GF-D8 (cell line): ENCODE measurements at regions not wholly inside any gene's neighbourhood (a gene's known extent, or its start where the extent isn't known, plus 50 kb on each side); places are given as distances from the start of the nearest gene placed in this dataset.
"Not testable (repeated sequence)": the region's sequence is repeated elsewhere in the genome, so short reads cannot be mapped to it uniquely, and the experiment has no call there.

Experiments used
- DNase-seq: peaks from one replicate; lab custom pipeline; 2025; lab: John Stamatoyannopoulos, UW

- DNase-seq, result no peak
Measured at GRCh38 chr6:11326116-11326515, 93.6 kb upstream of the NEDD9 start.

GRCh38 chr6:11324453-11325015 lies 92.1 kb upstream of the NEDD9 start:
- DNase-seq, result peak; percentile 34

- DNase-seq, result peak; percentile 99
Measured at GRCh38 chr6:11323666-11324452, 91.4 kb upstream of the NEDD9 start.

GRCh38 chr6:11322252-11322885 lies 89.9 kb upstream of the NEDD9 start:
- DNase-seq, result no peak

- no peak for DNase-seq
Measured at GRCh38 chr6:11320914-11321597, 88.6 kb upstream of the NEDD9 start.

DNA sequence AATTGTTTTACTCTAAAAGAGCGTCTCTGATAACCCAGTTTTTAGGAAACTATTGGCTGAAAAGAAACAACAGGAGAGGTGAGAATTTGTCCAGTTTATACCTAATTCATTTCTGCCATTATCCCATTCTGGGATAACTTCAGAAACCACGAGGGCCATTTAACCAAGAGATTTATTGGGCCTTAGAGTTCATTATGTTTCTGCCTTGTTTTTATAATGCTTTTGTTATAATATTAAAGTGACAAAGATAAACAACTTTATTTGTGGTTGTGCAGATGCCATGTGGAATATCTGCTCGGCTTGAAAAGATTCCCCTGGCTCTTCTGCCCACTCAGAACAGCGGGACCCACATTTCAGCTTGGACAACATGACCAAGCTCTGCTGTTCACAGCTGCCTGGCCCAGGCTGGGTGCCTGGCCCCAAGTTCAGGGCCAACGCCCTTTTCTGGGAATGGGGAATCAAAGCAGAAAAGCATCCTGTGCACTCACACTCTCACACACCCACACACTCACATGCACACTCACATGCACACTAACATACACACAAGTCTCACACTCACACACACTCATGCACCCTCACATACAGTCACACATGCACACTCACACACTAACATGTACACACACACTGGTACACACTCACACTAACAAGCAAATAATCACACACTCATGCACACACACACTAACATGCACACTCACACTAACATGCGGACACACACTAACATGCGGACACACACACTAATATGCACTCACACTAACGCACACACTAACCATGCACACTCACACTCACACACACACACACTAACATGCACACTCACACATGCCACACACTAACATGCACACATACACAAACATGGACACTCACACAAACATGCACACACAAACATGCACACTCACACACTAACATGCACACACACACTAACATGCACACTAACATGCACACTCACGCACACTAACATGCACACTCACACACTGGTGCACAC lies 86.7 kb upstream of the NEDD9 start:
- no peak for DNase-seq

GRCh38 chr6:11317885-11318771 lies 85.7 kb upstream of the NEDD9 start:
- peak; percentile 41 for DNase-seq

DNA sequence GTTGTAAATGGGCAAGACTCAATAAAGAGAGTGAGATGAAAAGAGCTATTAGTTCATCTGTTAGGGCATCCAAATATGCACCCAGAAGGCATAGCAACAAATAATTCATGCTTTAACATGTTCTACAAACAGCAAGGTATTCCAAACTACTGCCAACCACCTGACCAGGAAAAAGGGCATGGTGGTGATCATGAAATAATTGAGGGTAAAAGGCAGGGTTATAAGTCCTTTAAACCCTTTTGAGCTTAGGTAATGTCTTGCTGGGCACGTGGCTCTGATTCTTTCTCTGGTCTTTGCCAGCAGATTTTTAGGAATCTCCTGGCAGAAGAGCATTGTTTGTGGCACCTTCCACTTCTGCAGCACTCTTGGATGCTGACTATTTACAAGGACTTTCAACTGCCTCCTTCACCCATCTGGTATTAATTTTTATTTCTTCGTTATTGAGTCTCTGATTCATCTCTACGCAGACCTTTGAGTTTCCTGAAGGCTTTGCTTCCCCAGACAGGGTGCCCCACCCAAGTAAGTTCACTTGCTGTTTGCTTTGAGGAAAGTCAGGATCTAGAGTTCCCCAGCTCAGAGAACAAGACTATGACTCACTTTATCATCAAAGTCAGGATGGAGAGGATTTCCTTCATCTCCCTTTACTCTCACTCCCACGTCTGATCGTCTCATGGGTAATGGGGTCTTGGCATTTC lies 83.4 kb upstream of the NEDD9 start:
- no peak for DNase-seq

DNA sequence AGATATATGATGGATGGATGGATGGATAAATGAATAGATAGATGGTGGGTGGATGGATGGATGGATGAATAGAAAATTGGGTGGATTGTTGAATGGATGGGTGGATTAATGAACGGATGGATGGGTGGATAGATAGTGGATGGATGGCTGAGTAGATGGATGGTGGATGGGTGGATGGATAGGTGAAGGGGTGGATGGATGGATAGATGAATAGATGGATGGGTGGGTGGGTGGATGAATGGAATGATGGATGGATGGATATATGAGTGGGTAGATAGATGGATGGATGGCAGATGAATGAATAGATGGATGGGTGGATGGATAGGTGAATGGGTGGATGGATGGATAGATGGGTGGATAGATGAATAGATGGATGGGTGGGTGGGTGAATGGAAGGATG lies 80.7 kb upstream of the NEDD9 start:
- DNase-seq, result no peak

DNA sequence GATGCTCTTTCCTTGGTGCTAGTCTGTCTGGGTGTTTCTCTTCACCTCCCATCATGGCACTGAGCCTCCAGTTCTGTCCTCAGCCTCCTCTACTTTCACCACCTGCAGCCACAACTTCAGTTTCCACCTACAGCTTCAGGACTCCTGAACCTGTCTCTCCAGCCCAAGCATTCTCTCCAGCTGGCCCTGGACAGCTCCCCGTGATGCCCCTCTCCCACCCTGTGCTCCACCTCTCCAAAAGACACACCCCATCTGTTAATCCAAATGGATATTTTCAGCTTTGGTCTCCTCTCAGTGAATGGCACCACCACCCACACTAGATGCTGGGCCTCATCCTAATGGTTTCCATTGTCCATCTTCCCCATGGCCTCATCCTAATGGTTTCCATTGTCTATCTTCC lies 79.5 kb upstream of the NEDD9 start:
- no peak for DNase-seq

DNA sequence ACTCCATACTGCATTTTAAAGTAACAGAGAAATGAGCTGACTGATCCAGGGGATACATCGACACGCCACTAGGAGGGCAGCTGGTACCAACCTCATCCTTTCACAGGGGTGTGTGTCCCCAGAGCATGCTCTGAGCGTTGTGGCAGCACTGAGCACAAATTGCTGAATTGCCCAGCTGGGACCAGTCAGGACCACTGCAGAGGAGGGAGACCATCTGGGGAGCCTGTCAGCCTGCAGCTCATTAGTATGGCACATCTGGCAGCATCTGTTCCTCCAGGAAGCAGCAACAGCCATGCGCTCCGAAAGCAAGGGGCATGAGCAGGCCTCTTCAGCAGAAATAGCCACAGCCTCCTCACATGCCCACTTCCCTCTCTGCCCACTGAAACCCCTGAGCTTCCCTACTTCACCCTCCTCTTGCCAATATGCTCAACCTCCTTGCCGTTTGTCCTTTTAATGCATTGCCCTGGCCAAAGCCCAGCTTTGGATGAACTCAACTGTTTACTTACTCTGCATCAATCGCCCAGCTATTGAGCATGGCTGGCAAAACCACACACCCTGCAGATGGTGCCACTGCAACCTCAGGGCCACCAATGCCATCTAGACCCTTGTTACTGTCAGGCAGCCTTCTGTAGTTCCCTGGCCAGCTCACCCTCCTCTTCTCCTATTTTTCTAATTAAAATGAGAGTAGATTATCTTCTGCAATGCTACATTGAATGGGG lies 77.6 kb upstream of the NEDD9 start:
- no peak for DNase-seq

GRCh38 chr6:11307226-11307625 lies 74.8 kb upstream of the NEDD9 start:
- DNase-seq, result no peak

- DNase-seq, result no peak
Measured at GRCh38 chr6:11304946-11305345, 72.5 kb upstream of the NEDD9 start.

- DNase-seq, result not testable (repeated sequence)
Measured at GRCh38 chr6:11299876-11300428, 67.5 kb upstream of the NEDD9 start.

DNA sequence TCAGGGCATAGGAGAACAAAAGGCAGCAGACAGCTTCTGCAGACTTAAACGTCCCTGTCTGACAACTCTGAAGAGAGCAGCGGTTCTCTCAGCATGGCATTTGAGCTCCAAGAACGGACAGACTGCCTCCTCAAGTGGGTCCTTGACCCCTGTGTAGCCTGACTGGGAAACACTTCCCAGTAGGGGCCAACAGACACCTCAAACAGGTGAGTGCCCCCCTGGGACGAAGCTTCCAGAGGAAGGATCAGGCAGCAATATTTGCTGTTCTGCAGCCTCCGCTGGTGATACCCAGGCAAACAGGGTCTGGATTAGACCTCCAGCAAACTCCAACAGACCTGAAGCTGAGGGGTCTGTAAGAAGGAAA lies 66.9 kb upstream of the NEDD9 start:
- DNase-seq, result not testable (repeated sequence)

DNA sequence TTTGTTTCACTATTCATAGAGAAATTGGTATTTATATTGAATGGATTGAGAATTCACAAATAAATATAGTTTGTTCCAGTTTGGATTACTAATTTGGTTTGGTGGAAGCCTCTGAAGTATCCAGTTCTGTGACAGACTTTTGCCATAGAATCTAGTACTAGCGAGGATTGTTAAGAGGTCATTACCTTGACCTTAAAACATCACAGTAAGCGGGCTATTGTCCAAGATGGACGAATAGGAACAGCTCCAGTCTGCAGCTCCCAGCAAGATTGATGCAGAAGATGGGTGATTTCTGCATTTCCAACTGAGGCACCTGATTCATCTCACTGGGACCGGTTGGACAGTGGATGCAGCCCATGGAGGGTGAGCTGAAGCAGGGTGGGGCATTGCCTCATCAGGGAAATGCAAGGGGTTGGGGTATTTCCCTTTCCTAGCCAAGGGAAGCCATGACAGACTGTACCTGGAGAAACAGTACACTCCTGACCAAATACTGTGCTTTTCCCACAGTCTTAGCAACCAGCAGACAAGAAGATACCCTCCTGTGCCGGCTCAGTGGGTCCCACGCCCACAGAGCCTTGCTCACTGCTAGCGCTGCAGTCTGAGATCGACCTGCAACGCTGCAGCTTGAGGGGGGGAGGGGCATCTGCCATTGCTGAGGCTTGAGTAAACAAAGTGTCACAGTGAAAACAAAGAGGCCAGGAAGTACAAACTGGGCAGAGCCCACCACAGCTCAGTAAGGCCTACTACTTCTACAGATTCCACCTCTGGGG lies 66.4 kb upstream of the NEDD9 start:
- no peak for DNase-seq

GRCh38 chr6:11297376-11297729 lies 64.9 kb upstream of the NEDD9 start:
- no peak for DNase-seq
